HG02571 (cell line): ENCODE measurements at regions not wholly inside any gene's neighbourhood (a gene's known extent, or its start where the extent isn't known, plus 50 kb on each side); places are given as distances from the start of the nearest gene placed in this dataset.

Experiments used
- ATAC-seq: cut with Tn5 transposase; IDR thresholded peaks from one replicate; pipeline ENCODE4 v1.9.1; 2021; ENCODE audit warnings: mild to moderate bottlenecking, moderate library complexity; ENCODE audit not compliant: unreplicated experiment

GRCh38 chr13:34757441-34757840 is 184.6 kb upstream of the NBEA start:
- no peak for ATAC-seq

GRCh38 chr13:34758628-34759027 is 183.4 kb upstream of the NBEA start:
- ATAC-seq = no peak

GRCh38 chr13:34762312-34762711 is 179.8 kb upstream of the NBEA start:
- no peak for ATAC-seq

GRCh38 chr13:34764246-34764645 is 177.8 kb upstream of the NBEA start:
- ATAC-seq = no peak

- ATAC-seq = no peak
These were observed 176.5 kb upstream of the NBEA start for GRCh38 chr13:34765446-34766180.

- no peak for ATAC-seq
These were observed 174.3 kb upstream of the NBEA start for GRCh38 chr13:34767778-34768177.

GRCh38 chr13:34772206-34772605 is 169.9 kb upstream of the NBEA start:
- ATAC-seq = no peak

GRCh38 chr13:34772881-34773280 is 169.2 kb upstream of the NBEA start:
- ATAC-seq = no peak

GRCh38 chr13:34776390-34776981 is 165.6 kb upstream of the NBEA start:
- ATAC-seq = no peak

GRCh38 chr13:34777089-34777913 is 164.8 kb upstream of the NBEA start:
- ATAC-seq = no peak

- ATAC-seq = no peak
These were observed 164.2 kb upstream of the NBEA start for GRCh38 chr13:34777914-34778303.

GRCh38 chr13:34779171-34779570 is 162.9 kb upstream of the NBEA start:
- ATAC-seq = no peak

GRCh38 chr13:34793301-34793700 is 148.8 kb upstream of the NBEA start:
- ATAC-seq = no peak

- no peak for ATAC-seq
These were observed 138.3 kb upstream of the NBEA start for GRCh38 chr13:34803756-34804155.

GRCh38 chr13:34805347-34805746 is 136.7 kb upstream of the NBEA start:
- ATAC-seq = no peak

- no peak for ATAC-seq
These were observed 133.4 kb upstream of the NBEA start for GRCh38 chr13:34808649-34809048.

- no peak for ATAC-seq
These were observed 131.1 kb upstream of the NBEA start for GRCh38 chr13:34810996-34811395.

GRCh38 chr13:34815526-34815925 is 126.5 kb upstream of the NBEA start:
- no peak for ATAC-seq

- ATAC-seq = no peak
These were observed 125.7 kb upstream of the NBEA start for GRCh38 chr13:34816245-34816884.

GRCh38 chr13:34816908-34817665 is 125.0 kb upstream of the NBEA start:
- no peak for ATAC-seq

- ATAC-seq = no peak
These were observed 119.4 kb upstream of the NBEA start for GRCh38 chr13:34822650-34823049.
